Liver (tissue), 8 donors: ENCODE measurements at regions not wholly inside any gene's neighbourhood (a gene's known extent, or its start where the extent isn't known, plus 50 kb on each side); places are given as distances from the start of the nearest gene placed in this dataset.

Experiments used
- DNase-seq: peaks from one replicate; pipeline ENCODE4 v3.0.0-alpha.2; 2017; ENCODE audit warnings: low spot score
- H3K27ac ChIP-seq, 2 donors: one replicate each; pipeline ENCODE4 v1.7.0; 2013; ENCODE audit warnings: inconsistent platforms in 2 of 2, low read length in 2 of 2, control low read depth in 1 of 2, low read depth in 1 of 2, mild to moderate bottlenecking in 1 of 2
- H3K27me3 ChIP-seq, 4 donors: one replicate each; pipeline versions ENCODE4 v1.6.1 to v1.7.0; 2013; ENCODE audit warnings: low read length in 3 of 4, inconsistent platforms in 1 of 4, mild to moderate bottlenecking in 1 of 4, moderate library complexity in 1 of 4; ENCODE audit not compliant: control insufficient read depth in 4 of 4, insufficient read depth in 4 of 4
- H3K36me3 ChIP-seq, 4 donors: one replicate each; pipeline versions ENCODE4 v1.6.1 to v1.7.0; 2013; ENCODE audit warnings: low read length in 3 of 4, mild to moderate bottlenecking in 3 of 4, low read depth in 1 of 4, moderate library complexity in 1 of 4; ENCODE audit not compliant: control insufficient read depth in 4 of 4, insufficient read depth in 3 of 4
- H3K4me1 ChIP-seq, 4 donors: one replicate each; pipeline versions ENCODE4 v1.6.1 to v1.7.0; 2013; ENCODE audit warnings: low read length in 3 of 4, mild to moderate bottlenecking in 3 of 4, moderate library complexity in 1 of 4; ENCODE audit not compliant: control insufficient read depth in 4 of 4, insufficient read depth in 4 of 4
- H3K4me3 ChIP-seq, 3 donors: one replicate each; pipeline versions ENCODE4 v1.6.1 to v1.7.0; 2013; ENCODE audit warnings: low read length in 3 of 3, control low read depth in 1 of 3, low read depth in 1 of 3, mild to moderate bottlenecking in 1 of 3
- H3K9ac ChIP-seq, 2 donors: one replicate each; pipeline ENCODE4 v1.7.0; 2013; ENCODE audit warnings: low read length in 2 of 2, mild to moderate bottlenecking in 2 of 2, moderate library complexity in 2 of 2, control low read depth in 1 of 2, low read depth in 1 of 2
- H3K9me3 ChIP-seq, 4 donors: one replicate each; pipeline versions ENCODE4 v1.6.1 to v1.7.0; 2013; ENCODE audit warnings: low read length in 3 of 4; ENCODE audit not compliant: control insufficient read depth in 4 of 4
- ATF3 ChIP-seq: IDR thresholded peaks from 2 replicates; pipeline ENCODE4 v1.6.1; 2016; ENCODE audit warnings: antibody characterized with exemption
- CTCF ChIP-seq: fragments of 150-350 bp; IDR thresholded peaks from 2 replicates; pipeline ENCODE4 v1.5.1; 2017; ENCODE audit warnings: improper control_type of control experiment, low read depth, low read length; ENCODE audit not compliant: missing input control
- EGR1 ChIP-seq, 2 donors: IDR thresholded peaks; 2 replicates each; pipeline ENCODE4 v1.6.1; 2016 to 2018; ENCODE audit warnings: antibody characterized with exemption in 2 of 2, low read depth in 2 of 2
- FOXA1 ChIP-seq: IDR thresholded peaks from 2 replicates; pipeline ENCODE4 v1.6.1; 2016; ENCODE audit warnings: antibody characterized with exemption
- FOXA2 ChIP-seq: IDR thresholded peaks from 2 replicates; pipeline ENCODE4 v1.6.1; 2016; ENCODE audit warnings: antibody characterized with exemption
- GABPA ChIP-seq, 2 donors: IDR thresholded peaks in 1 of 2; conservative IDR thresholded peaks in 1 of 2; 2 replicates each; pipeline ENCODE4 v1.6.1; 2016; ENCODE audit warnings: antibody characterized with exemption in 2 of 2, mild to moderate bottlenecking in 1 of 2, moderate library complexity in 1 of 2
- HNF4A ChIP-seq, 2 donors: conservative IDR thresholded peaks; 2 replicates each; pipeline ENCODE4 v1.6.1; 2016; ENCODE audit warnings: antibody characterized with exemption in 2 of 2, mild to moderate bottlenecking in 2 of 2
- HNF4G ChIP-seq: IDR thresholded peaks from 2 replicates; pipeline ENCODE4 v1.6.1; 2016; ENCODE audit warnings: antibody characterized with exemption
- JUND ChIP-seq, 2 donors: IDR thresholded peaks; 2 replicates each; pipeline ENCODE4 v1.6.1; 2016; ENCODE audit warnings: antibody characterized with exemption in 2 of 2
- MAX ChIP-seq: IDR thresholded peaks from 2 replicates; pipeline ENCODE4 v1.6.1; 2016; ENCODE audit warnings: antibody characterized with exemption
- NR2F2 ChIP-seq: IDR thresholded peaks from 2 replicates; pipeline ENCODE4 v1.6.1; 2016; ENCODE audit warnings: antibody characterized with exemption
- RAD21 ChIP-seq, 2 donors: IDR thresholded peaks; 2 replicates each; pipeline ENCODE4 v1.6.1; 2016; ENCODE audit warnings: antibody characterized with exemption in 2 of 2, mild to moderate bottlenecking in 2 of 2
- REST ChIP-seq: IDR thresholded peaks from 2 replicates; pipeline ENCODE4 v1.6.1; 2016; ENCODE audit warnings: antibody characterized with exemption, mild to moderate bottlenecking
- RXRA ChIP-seq, 2 donors: IDR thresholded peaks; 2 replicates each; pipeline ENCODE4 v1.6.1; 2017 to 2018; ENCODE audit warnings: antibody characterized with exemption in 2 of 2, mild to moderate bottlenecking in 1 of 2
- SP1 ChIP-seq: IDR thresholded peaks from 2 replicates; pipeline ENCODE4 v1.6.1; 2018; ENCODE audit warnings: antibody characterized with exemption, mild to moderate bottlenecking
- TAF1 ChIP-seq: conservative IDR thresholded peaks from 2 replicates; pipeline ENCODE4 v1.6.1; 2016; ENCODE audit warnings: antibody characterized with exemption, mild to moderate bottlenecking
- YY1 ChIP-seq: IDR thresholded peaks from 2 replicates; pipeline ENCODE4 v1.6.1; 2016; ENCODE audit warnings: antibody characterized with exemption, mild to moderate bottlenecking
- ZBTB33 ChIP-seq: IDR thresholded peaks from 2 replicates; pipeline ENCODE4 v1.6.1; 2016; ENCODE audit warnings: antibody characterized with exemption
- WGBS: extraction: QIAGEN DNeasy Blood & Tissue Kit; methylation state at CpG from one replicate; pipeline ENCODE4 v1.1.7; 2013; 5-methylcytosine and 5-hydroxymethylcytosine counted together
- donor health status: healthy.
- donor health status: healthy.
- donor health status: healthy.
- donor health status: healthy.
- donor health status: healthy.

- no peaks in the 10 kb centered on the region for H3K36me3 ChIP-seq
- no peak for TF ChIP-seq HNF4A (conservative IDR thresholded peaks at IDR 0.05)
- no peak for TF ChIP-seq RXRA (IDR thresholded peaks at IDR 0.05)
- TF ChIP-seq SP1, result no peak
- no peak for TF ChIP-seq HNF4G
- no peak for TF ChIP-seq TAF1
- no peak for TF ChIP-seq CTCF
- TF ChIP-seq RAD21 (IDR thresholded peaks at IDR 0.05), result no peak
- TF ChIP-seq EGR1 (IDR thresholded peaks at IDR 0.05; ENCODE audit: low read depth in 2 of 2), result no peak
- TF ChIP-seq FOXA1, result no peak
- no peak for TF ChIP-seq YY1
- no peak for TF ChIP-seq NR2F2
- no peak for TF ChIP-seq ATF3
- TF ChIP-seq FOXA2, result no peak
- H3K9me3 ChIP-seq, result no peaks in the 10 kb centered on the region
- no peak overlapping the region for H3K4me3 ChIP-seq
- H3K27ac ChIP-seq, result no peak overlapping the region
- WGBS, result 66% methylated on average over 2 of the region's 2 CpGs
- no peak for DNase-seq
- H3K4me1 ChIP-seq, result peaks cover 3 to 9% (median 6%) of the 10 kb centered on the region in 4 donors
- no peak overlapping the region for H3K9ac ChIP-seq
- no peaks in the 10 kb centered on the region for H3K27me3 ChIP-seq
Observed at GRCh38 chr18:22723773-22724172, 209.4 kb upstream of the RBBP8 start.

GRCh38 chr18:22726469-22726868, 206.7 kb upstream of the RBBP8 start:
- no peak overlapping the region for H3K9ac ChIP-seq
- H3K27ac ChIP-seq, result no peak overlapping the region
- DNase-seq, result no peak
- H3K27me3 ChIP-seq, result no peaks in the 10 kb centered on the region
- TF ChIP-seq MAX, result no peak
- TF ChIP-seq JUND (IDR thresholded peaks at IDR 0.05), result no peak
- TF ChIP-seq EGR1 (IDR thresholded peaks at IDR 0.05; ENCODE audit: low read depth in 2 of 2), result no peak
- TF ChIP-seq RAD21 (IDR thresholded peaks at IDR 0.05), result no peak
- TF ChIP-seq ATF3, result no peak
- TF ChIP-seq FOXA1, result no peak
- no peak for TF ChIP-seq ZBTB33
- no peak for TF ChIP-seq HNF4G
- no peak for TF ChIP-seq NR2F2
- no peak for TF ChIP-seq REST
- no peak for TF ChIP-seq RXRA (IDR thresholded peaks at IDR 0.05)
- no peak for TF ChIP-seq GABPA (IDR thresholded peaks at IDR 0.05 in 1 of 2, conservative IDR thresholded peaks at IDR 0.05 in 1 of 2)
- no peak for TF ChIP-seq CTCF
- no peak for TF ChIP-seq TAF1
- H3K36me3 ChIP-seq, result no peaks in the 10 kb centered on the region
- WGBS, result 78% methylated on average over 2 of the region's 2 CpGs
- H3K4me3 ChIP-seq, result no peak overlapping the region
- peaks cover 3 to 13% (median 7%) of the 10 kb centered on the region in 4 donors for H3K4me1 ChIP-seq
- no peaks in the 10 kb centered on the region for H3K9me3 ChIP-seq
